ENCODE measurements at regions not wholly inside any gene's neighbourhood (a gene's known extent, or its start where the extent isn't known, plus 50 kb on each side); places are given as distances from the start of the nearest gene placed in this dataset.

- ChIA-PET CTCF (no interaction called here), POLR2A (no interaction called here)
- DNase-seq (ENCODE audit: extremely low spot score): no peak
- TF ChIP-seq PKNOX1 (IDR thresholded peaks at IDR 0.05): no peak
These were observed 651.6 kb upstream of the TBX3 start for GRCh38 chr12:115335594-115335993.

- TF ChIP-seq ARNT (IDR thresholded peaks at IDR 0.05): no peak
- no peak for TF ChIP-seq ELF4 (IDR thresholded peaks at IDR 0.05)
- no peak for TF ChIP-seq PKNOX1 (IDR thresholded peaks at IDR 0.05)
- POLR2A ChIA-PET: no interaction called here
- no peak for DNase-seq (ENCODE audit: extremely low spot score)
- CTCF ChIA-PET: no interaction called here
These were observed 651.1 kb upstream of the TBX3 start for GRCh38 chr12:115335048-115335447.

- ChIA-PET POLR2A (no interaction called here), CTCF (interaction anchor here (1.9 kb wide), 1 partner anchor 124 kb away, joined by 6 read pairs; no protein-coding TSS in a partner anchor)
- no peak for DNase-seq (ENCODE audit: extremely low spot score)
- no peak for TF ChIP-seq ZNF384 (IDR thresholded peaks at IDR 0.05)
- no peak for TF ChIP-seq PKNOX1 (IDR thresholded peaks at IDR 0.05)
- TF ChIP-seq FOXA1 (IDR thresholded peaks at IDR 0.05): no peak
- no peak for TF ChIP-seq BHLHE40 (IDR thresholded peaks at IDR 0.05; ENCODE audit: borderline replicate concordance)
- TF ChIP-seq NFRKB (IDR thresholded peaks at IDR 0.05): no peak
- no peak for TF ChIP-seq CTBP1 (IDR thresholded peaks at IDR 0.05; ENCODE audit: borderline replicate concordance)
- TF ChIP-seq ARNT (IDR thresholded peaks at IDR 0.05): no peak
- no peak for TF ChIP-seq LEF1 (IDR thresholded peaks at IDR 0.05; ENCODE audit: borderline replicate concordance)
- TF ChIP-seq SUZ12 (IDR thresholded peaks at IDR 0.05): no peak
- TF ChIP-seq TARDBP (IDR thresholded peaks at IDR 0.05): no peak
- no peak for TF ChIP-seq L3MBTL2 (conservative IDR thresholded peaks at IDR 0.05)
- TF ChIP-seq FOXM1 (IDR thresholded peaks at IDR 0.05; ENCODE audit: borderline replicate concordance): no peak
- no peak for TF ChIP-seq HDGF (IDR thresholded peaks at IDR 0.05; ENCODE audit: borderline replicate concordance)
These were observed 649.0 kb upstream of the TBX3 start for GRCh38 chr12:115332945-115333344.

DNA sequence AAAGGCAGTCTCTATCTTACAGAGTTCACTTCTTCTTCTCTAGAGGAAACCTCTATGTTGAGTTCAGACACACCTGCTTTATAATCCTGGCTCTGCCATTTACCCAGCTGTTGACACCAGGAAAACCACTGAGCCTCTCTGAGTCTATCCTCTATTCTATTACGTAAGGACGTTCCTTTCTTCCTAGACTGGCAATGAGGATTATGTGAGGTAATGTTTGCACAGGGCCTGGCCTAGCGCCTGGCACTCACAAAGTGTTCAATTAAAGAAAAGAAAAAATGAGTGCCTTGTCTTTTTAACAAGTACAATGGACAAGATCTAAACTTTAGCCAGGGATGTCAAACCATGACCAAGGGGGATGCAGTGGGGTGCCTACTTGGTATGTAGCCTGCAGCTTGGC, 641.9 kb upstream of the TBX3 start:
- ChIA-PET POLR2A (no interaction called here), CTCF (no interaction called here)
- TF ChIP-seq ZNF384 (IDR thresholded peaks at IDR 0.05) (no peak), SUZ12 (IDR thresholded peaks at IDR 0.05) (no peak), PKNOX1 (IDR thresholded peaks at IDR 0.05) (no peak), BHLHE40 (IDR thresholded peaks at IDR 0.05; ENCODE audit: borderline replicate concordance) (no peak), LEF1 (IDR thresholded peaks at IDR 0.05; ENCODE audit: borderline replicate concordance) (no peak), FOXM1 (IDR thresholded peaks at IDR 0.05; ENCODE audit: borderline replicate concordance) (no peak)
- no peak for DNase-seq (ENCODE audit: extremely low spot score)

GRCh38 chr12:115324949-115325593, 641.1 kb upstream of the TBX3 start:
- DNase-seq (ENCODE audit: extremely low spot score): no peak
- CTCF ChIA-PET: no interaction called here
- TF ChIP-seq PKNOX1 (IDR thresholded peaks at IDR 0.05) (no peak), FOXM1 (IDR thresholded peaks at IDR 0.05; ENCODE audit: borderline replicate concordance) (no peak), TARDBP (IDR thresholded peaks at IDR 0.05) (no peak), FOXA1 (IDR thresholded peaks at IDR 0.05) (no peak), SUZ12 (IDR thresholded peaks at IDR 0.05) (no peak), NFRKB (IDR thresholded peaks at IDR 0.05) (no peak), CTBP1 (IDR thresholded peaks at IDR 0.05; ENCODE audit: borderline replicate concordance) (no peak), BHLHE40 (IDR thresholded peaks at IDR 0.05; ENCODE audit: borderline replicate concordance) (no peak), SP1 (IDR thresholded peaks at IDR 0.05) (no peak), ZNF384 (IDR thresholded peaks at IDR 0.05) (no peak)
- POLR2A ChIA-PET: no interaction called here

DNA sequence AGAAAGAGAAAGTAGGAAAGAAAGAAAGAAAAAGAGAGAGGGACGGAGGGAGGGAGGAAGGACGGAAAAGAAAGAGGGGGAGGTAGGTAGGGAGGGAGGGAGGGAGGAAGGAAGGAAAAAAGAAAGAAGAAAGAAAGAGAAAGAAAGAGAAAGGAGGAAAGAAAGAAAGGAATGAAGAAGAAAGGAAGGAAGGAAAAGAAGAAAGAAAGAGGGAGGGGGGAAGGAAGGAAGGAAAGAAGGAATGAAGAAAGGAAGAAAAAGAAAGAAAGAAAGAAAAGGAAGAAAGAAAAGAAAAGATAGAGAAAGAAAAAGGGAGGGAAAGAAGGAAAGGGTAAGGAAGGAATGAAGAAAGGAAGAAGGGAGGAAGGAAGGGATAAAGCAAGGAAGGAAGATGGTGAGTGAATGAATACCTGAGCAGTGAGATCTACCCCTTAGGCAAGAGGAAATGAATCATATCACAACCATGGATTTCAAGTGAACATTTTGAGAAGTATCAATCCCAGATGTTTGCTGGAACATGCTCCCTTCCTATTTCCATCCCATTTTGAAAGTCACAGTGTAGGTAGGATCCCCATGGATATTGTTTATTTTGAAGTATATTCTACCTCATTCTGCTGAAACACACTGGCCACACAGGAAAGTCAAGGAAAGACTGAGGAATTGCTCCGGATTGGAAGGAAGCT, 639.4 kb upstream of the TBX3 start:
- no peak for DNase-seq (ENCODE audit: extremely low spot score)
- no peak for TF ChIP-seq ARNT (IDR thresholded peaks at IDR 0.05)
- TF ChIP-seq HDGF (IDR thresholded peaks at IDR 0.05; ENCODE audit: borderline replicate concordance): no peak
- no peak for TF ChIP-seq ZNF384 (IDR thresholded peaks at IDR 0.05)
- TF ChIP-seq LEF1 (IDR thresholded peaks at IDR 0.05; ENCODE audit: borderline replicate concordance): no peak
- TF ChIP-seq SP1 (IDR thresholded peaks at IDR 0.05): no peak
- no peak for TF ChIP-seq ELF4 (IDR thresholded peaks at IDR 0.05)
- TF ChIP-seq TARDBP (IDR thresholded peaks at IDR 0.05): no peak
- no peak for TF ChIP-seq BHLHE40 (IDR thresholded peaks at IDR 0.05; ENCODE audit: borderline replicate concordance)
- TF ChIP-seq FOXM1 (IDR thresholded peaks at IDR 0.05; ENCODE audit: borderline replicate concordance): no peak
- no peak for TF ChIP-seq PKNOX1 (IDR thresholded peaks at IDR 0.05)
- TF ChIP-seq NFRKB (IDR thresholded peaks at IDR 0.05): no peak
- TF ChIP-seq CTBP1 (IDR thresholded peaks at IDR 0.05; ENCODE audit: borderline replicate concordance): no peak
- no peak for TF ChIP-seq FOXK2 (IDR thresholded peaks at IDR 0.05)
- no peak for TF ChIP-seq L3MBTL2 (conservative IDR thresholded peaks at IDR 0.05)
- TF ChIP-seq SUZ12 (IDR thresholded peaks at IDR 0.05): no peak
- TF ChIP-seq FOXA1 (IDR thresholded peaks at IDR 0.05): no peak
- ChIA-PET CTCF (no interaction called here), POLR2A (no interaction called here)
